ENCODE measurements at regions not wholly inside any gene's neighbourhood (a gene's known extent, or its start where the extent isn't known, plus 50 kb on each side); places are given as distances from the start of the nearest gene placed in this dataset.
"Not testable (repeated sequence)": the region's sequence is repeated elsewhere in the genome, so short reads cannot be mapped to it uniquely, and the experiment has no call there.

DNA sequence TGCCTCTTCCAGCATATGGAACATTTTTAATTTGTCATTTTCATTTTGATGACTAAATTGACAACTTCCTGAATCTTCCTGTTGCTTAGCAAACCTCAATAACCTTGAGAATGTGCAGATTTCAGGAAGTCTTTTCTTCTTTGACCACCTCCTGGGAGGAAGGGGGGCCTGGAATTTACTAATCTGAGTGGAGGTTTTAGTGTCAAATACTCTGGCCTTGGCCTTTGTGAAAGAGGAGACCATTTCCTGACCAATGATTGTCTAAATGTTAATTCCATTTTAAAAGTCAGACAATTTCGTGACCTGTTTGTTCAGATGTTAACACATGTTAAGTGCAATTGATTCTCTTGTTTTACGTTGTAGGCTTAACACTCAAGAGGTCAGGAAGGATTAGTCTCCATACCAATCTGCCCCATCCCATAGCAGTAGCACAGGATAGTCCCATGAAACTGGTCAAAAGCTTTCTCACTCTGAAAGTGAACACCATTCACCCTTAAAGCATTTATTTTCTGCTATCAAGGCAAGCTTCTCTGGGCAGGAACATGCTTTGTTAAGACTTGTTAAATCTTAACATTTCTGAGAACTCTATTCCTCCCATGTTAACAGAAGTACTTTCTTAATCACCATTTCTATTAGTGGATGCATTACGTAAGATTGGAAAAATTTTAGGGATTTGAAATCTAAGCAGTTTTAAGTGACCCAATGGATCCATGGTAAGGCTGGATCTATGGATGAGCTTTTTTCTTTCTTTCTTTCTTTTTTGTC, 219.6 kb downstream of the RND3 start:
- no peak for DNase-seq

DNA sequence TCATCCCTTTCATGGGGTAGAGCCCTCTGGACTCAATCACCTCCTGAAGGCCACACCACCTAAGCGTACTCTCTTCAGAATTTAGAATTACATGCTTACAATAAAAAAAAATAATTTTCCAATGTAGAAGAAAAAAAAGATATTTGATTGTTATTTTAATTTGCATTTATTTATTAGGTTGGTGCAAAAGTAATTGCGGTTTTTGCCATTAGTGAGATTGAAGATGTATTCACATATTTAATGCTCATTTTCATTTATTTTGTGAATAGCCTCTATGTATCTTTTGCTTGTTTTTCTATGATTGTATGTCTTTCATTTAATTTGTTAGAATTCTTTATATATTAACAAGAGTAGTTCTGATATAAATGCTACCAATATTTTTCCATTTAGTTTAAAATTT, 220.5 kb downstream of the RND3 start:
- no peak for DNase-seq

DNA sequence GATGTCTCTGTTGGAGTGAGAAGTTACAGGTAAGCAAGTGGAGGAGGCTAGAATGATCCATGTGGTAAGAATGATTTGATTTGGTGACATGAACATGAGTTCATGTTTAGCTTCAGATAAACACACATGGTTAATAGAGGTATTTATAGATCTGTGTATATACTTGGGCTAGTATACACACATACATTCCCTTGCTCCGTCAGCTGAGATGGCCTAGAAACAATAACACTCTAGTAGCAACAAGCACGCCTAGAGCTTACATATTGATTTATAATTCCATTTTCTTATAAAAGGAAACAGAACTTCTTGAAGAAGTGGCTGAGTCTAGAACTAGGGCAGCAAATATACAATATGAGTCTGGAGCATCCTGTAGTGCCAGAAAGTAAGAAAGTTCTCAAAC, 223.0 kb downstream of the RND3 start:
- no peak for DNase-seq

DNA sequence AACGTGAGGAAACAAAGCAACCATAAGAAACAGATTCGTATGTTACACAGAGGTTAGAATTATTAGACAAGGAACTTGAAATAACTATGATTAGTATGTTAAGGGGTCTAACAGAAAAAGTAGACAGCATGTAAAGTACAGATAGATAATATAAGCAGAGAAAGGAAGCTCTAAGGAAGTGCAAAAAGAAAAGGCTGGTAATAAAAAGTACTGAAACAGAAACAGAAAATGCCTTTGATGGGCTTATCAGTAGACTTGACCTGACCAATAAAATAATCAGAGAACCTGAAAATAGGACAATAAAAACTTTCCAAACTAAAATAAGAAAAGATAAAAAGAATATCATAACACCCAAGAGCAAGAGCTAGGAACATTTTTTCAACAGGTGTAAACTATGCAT, 225.8 kb downstream of the RND3 start:
- DNase-seq: no peak

DNA sequence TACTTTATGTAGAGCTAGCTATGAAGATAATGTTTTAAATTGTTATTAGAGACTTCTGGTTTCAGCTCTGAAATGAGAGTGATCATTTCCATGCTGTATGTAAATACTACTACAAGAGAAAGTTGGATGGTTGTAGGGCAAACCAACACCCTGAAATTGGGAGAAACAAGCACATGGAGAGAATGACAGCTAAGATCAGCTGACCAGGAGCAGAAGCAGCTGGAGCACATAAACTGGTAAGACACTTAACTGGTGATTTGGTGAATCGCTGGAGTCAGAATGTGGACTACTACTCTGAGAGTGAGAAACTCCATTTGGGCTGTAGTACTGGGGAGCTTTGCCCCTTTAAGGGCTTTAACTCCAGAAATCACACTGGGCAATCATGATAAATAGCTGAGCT, 226.8 kb downstream of the RND3 start:
- no peak for DNase-seq

DNA sequence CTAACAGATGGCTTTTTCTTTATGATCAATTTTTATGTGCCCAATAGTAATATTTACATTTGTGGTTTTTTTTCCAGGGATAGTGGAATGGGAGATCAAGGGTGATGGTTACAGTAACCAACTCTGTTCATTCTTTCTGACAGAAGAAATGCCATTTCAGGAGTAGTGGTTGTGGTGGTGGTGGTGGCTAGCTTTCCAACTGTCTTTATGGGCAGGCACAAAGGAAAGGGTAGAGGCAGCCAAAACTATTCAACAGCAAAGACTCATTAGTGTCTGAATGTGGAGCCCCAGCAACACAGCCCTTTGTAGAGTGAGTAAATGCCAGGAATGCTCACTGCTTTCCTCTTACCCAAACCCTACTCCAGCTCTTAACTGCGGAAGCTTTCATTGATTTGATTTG, 227.7 kb downstream of the RND3 start:
- no peak for DNase-seq

DNA sequence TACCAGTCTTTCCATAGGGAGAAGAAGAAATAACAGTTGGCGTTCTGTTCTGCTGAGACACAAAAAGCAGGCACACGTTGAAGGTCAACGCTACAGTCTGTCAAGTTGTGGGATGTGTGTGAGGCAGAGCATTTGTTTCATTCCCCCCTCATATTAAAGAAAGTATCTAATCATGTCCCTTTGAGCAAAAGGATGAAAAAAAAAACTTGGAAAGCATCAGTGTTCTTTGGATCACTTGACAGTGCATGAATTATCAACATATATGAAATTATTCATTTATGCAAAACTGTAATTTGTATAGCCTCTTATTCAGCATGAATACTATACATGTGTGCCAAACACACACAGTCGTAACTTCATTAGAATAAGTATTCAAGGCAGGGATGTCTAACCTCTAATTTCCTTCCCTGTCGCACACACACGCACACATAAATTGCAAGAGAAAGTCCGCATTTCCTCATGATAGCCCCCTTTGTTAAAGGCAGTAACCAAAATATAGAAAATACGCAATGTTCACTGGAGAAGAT, 228.6 kb downstream of the RND3 start:
- no peak for DNase-seq

DNA sequence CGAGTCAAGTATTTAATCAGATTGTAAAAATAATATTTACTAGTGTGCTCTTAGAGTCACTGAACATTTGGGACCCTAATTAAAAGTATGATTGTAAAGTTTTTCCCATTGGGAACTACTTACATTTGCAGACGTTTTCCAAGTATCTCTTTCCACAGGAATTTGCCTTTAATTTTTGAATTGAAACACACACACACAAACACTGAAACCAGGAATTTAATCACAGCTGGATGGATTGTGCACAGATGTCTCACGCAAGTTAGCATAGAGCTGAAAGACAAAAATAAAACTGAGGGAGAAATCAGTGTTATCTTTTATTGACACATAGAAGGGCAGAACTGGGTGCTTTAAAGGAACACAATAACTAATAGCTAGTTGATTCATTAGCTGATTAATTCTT, 230.7 kb downstream of the RND3 start:
- peak in 1 of 3 donors; percentile 42 for DNase-seq

DNA sequence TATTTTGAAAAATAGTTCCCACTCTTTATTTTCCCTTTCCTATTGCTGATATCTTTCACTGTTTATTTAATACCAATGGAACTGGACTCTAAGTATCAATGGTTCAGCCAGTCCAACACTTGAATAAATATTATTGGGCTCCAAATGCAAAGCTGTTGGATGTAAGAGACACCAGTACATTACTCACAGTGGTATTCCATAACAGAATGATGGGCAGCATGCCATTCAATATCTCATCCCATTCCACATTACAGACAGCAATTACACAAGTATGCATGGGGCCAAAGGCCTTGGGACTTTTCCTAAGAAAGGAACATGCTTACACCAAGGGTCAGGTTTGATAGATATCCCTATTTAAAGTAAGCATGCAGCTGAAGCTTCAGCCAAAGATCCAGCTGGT, 231.9 kb downstream of the RND3 start:
- peak; percentile 31 to 51 (median 46) for DNase-seq

DNA sequence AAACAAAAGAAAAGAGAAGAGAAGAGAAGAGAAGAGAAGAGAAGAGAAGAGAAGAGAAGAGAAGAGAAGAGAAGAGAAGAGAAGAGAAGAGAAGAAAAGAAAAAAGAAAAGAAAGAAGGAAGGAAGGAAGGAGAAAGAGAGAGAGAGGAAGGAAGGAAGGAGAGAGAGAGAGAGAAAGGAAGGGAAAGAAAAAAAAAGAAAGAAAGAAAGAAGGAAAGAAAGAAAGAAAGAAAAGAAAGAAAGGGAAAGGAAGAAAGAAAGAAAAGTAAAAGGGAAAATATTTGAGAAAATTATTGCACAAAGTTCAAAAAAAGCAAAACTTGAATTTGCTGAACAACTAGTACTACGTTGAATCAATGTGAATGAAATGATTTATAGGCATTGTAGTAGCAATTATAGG, 237.7 kb downstream of the RND3 start:
- DNase-seq: not testable (repeated sequence)

DNA sequence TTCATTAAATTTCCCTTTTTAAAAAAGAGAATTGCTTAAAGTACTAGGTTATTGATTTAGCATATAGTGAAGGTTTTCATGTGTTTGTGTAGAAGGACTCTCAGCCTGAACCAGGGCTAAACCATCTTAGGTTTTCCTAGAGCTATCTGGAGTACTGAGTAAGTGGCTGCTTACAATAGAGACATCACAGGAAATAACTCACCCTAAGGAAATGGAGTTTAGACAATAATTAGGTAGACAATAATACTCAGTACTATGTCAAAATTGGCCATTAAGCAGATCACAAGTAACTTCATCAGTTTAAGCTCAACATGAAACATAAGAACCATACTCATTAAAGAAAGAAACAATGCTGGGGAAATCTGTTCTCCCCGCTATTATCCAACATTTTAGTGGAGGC, 240.0 kb downstream of the RND3 start:
- DNase-seq: no peak

DNA sequence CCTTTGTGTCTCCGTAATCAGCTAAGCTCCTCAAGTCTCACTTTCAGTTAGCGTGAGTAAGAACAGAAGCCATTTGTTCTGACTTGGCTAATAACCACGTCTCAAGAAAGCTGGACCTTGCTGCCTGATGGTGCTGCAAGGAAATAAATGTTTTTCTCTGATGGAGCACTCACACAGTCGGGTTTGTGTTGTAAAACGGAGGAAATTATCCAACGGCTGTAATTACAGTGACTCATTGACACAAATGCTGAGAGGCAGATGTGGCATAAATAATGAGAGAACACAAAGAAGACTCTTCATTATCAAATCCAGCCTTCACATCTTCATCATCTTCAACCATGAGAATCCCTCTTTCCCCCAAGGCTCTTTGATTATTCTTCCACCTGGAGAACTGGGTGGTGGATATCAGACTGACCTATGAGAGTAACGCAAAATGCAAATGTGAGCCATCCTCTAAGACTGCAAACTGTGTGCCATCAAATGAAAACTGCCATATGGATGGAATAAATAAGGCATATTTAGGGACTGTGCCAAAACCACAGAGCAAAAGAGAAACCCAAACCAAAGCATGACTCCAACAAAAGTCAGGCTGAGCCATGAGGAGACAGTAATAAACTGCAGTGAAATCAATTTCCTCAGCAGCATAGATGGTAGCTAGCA, 252.6 kb downstream of the RND3 start:
- peak in 2 of 3 donors; percentile 31 to 85 for DNase-seq

DNA sequence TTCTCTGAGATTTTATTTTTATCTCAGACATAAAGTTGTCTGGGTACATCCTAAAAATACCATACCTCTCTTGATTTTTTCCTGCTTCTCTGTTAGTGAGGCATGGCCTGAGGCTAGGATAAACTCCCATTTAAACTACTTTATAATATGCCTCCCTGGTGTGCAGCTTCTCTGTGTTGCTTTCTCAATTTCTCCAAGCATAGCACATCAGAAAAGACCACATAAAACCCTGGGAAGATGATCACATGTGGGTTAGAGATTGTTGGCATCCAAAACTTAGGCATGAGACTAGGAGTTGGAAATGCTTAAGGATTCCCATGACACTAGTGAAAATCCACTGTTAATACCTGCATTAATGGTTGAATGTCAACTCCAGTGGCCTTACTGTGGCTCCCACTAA, 254.6 kb downstream of the RND3 start:
- DNase-seq: no peak

DNA sequence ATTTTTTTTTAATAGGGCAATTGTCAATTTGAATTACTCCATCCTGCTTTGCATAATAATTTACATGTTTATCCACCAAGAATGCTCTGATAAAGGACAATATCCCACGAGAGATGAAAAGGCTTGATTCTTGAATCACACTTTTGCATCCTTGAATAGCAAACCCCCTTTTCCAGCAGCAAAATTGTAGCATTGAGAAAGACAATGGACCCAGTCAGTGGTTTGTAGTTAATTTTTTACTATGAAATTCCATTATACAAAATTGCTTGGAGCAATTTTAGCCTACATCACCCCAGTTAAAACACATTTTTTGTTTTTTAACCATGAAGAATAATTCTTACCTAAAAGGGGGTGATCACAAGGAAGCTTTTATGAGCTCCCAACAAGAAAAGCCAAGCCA, 255.1 kb downstream of the RND3 start:
- DNase-seq: no peak

DNA sequence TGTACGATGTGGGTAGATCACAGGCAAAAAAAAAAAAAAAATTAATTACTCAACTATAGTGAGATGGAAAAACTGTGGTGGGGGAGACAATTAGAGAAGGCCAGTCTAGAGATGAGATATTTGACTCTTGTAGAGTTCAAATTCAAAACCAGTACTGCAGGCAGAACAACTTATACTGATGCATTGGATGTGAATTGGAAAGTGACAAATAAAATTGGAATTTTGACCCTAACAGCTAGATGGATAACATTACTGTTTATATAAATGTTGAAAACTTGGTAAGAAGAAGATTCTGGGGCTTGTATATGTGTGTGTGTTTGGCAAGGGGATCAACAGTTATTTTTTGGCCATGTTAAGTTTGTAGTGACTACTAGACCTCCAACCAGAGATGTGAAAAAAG, 256.9 kb downstream of the RND3 start:
- no peak for DNase-seq

DNA sequence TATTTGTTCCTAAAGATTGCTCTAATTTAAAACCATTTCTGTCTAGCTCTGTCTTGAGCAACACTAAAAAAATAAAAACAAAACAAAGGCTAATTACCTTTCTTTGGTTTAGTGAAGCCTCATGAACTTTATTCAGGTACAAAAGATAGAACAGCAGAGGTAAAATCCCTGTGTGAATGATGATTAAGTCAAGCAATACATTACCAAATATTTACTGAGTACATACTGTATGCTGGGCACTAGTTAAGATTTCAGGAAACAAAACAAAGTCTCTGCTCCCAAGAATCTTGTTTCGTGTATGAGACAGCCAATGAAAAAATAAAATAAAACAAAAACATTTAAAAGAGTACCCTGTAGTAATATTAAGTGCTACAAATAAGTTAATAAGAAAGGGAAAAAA, 257.5 kb downstream of the RND3 start:
- DNase-seq: no peak

DNA sequence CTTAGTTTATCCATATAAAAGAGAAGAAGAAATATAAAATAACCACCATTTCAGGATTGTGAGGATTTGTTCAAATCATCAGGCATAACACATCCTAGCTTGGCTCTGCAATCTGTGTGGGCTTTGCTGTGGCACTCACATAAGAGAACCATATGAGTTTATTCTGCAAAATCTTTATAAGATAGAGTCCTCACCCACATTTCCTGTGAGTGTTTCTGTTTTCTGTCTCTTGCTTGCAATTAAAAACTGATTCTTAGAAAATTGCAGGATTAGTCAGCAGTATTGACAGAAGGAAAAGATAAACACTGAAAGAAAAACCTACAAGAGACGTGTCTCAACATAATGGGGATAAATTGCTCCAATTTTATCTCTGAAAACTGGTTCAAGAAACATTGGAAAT, 258.5 kb downstream of the RND3 start:
- no peak for DNase-seq

DNA sequence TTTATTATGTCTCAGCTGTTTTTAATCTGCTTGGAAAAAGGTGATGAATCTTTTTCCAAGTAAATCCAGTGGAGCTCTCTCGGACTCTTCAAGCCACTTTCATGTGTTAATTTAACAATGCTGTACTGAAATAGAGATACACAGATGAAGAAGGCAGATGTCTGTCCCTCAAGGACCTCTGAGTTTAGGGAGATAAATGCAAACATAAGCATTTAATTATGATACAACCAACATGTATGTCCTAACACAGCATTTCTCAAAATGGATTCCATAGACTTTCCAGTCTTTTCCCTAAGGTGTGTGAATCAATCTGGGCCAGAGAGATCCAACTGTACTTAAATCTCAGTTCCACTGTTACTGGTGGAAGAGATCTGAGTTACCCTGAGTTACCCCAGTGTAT, 262.4 kb downstream of the RND3 start:
- DNase-seq: no peak

DNA sequence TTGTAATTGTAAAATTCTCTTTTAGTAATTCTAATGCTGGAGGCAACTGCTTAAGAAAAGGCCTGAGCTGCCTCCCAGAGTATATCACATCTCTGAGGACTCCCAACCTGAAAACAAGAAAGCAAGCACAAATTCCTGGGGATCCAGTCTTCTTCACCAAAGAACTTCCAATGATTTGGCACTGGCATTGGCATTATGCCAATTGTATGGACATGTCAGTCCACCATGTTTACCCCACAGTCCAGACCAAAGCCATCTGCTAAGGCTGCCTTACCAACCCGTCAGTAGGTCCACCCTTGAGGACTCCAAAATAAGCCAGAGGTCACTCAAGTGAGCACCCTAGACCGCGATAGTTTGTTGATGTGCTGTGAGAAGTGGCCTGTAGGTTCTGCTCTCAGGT, 263.1 kb downstream of the RND3 start:
- DNase-seq: no peak

DNA sequence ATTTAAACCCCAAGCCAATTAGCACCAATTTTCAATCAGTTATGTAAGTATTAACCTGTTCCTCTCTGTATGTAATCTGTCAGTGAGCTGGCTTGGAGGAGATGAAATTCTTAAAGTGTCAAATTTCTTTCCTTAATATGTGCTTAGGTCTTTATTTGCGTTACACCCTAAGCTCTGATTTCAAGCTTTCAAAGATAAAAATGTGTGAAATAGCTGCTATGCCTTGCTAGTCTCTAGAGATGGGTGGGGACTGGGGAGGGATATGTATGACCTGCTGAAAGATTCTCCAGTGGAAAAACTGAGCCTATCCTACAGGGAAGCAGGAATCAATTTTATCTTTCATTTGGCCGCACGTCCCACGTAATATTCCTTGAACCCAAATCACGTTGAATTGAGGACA, 264.5 kb downstream of the RND3 start:
- no peak for DNase-seq

DNA sequence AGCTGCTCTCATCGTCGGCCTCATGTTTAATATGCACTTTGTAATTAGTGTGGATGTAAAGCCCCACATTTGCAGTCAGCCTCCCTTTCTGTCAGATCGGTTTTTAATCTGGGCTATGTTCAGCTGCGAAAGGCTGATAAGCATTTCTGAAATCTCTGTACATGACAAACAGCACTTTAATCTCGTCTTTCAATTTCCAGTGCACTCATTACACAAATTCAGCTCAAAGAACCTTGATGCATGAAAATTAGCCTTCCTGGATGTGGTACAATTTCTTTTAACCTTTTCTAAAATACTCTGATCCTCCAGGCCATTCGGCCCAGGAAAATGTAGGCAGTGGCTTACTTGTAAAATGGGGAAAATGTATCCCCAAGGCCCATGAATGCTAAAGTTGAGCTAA, 265.1 kb downstream of the RND3 start:
- no peak for DNase-seq

DNA sequence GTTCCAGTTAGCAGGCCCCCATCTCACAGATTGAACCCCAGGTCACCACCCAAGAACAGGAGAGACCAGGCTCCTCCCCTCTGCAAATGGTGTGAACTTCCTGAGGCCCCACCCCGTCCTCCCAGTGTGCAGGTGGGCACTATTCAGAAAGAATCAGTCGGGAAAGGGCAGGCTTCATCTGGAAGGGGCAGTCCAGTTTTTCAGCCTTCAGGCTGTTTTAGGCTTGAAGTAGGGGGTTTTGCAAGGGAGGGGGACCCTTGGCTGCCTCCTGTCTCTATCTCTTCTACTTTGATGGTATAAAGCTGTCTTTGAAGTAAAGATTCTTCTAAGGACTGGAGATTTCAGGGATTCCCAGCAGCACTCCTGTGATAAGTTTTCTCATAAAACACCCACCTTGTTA, 267.6 kb downstream of the RND3 start:
- DNase-seq: no peak

DNA sequence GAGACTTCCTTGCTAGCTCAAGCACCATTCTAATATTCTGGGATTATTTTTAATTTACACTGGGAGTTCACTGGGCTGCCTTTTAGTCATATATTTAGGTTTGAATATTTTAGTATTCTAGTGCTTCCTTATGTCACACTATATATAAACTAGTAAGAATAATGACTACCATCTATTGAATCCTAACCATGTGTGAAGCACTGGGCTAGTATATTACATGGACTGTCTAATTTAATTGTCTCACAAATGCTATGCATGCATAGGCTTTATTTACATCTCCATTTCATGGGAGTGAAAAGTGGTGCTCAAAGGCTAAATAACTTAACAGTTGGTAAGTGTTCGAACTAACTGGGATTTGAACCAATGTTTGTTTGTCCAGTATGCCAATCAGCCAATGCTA, 272.4 kb downstream of the RND3 start:
- DNase-seq: no peak

DNA sequence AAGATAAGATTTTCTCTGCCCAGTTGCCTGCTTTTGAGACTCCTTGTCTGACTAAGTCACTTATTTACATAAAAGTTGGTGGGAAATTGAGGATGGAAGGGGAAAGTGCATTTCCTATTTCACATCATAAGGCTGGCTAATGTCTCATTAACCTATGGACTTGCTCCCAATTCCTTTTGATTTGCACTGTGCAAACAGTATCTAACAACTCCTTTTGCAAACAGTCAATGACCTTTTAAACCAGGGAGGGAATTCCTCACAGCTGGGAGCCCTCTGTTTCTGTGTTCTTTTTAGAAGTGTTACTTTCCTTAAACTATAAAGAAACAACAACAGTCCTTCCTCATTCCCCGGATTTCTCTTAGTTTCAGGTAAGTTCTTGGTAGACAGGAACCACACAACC, 272.8 kb downstream of the RND3 start:
- DNase-seq: no peak
